Osteocyte (in vitro differentiated cells): ENCODE measurements at regions not wholly inside any gene's neighbourhood (a gene's known extent, or its start where the extent isn't known, plus 50 kb on each side); places are given as distances from the start of the nearest gene placed in this dataset.

Experiments used
- DNase-seq: peaks from one replicate; pipeline ENCODE4 v3.0.0; 2021; ENCODE audit warnings: mixed read lengths; ENCODE audit not compliant: unreplicated experiment; ENCODE audit errors: extremely low spot score
- H3K27ac Mint-ChIP-seq: one replicate; pipeline ENCODE4 v1.8.0; 2021; ENCODE audit warnings: mild to moderate bottlenecking, mixed read lengths; ENCODE audit not compliant: unreplicated experiment
- H3K27me3 Mint-ChIP-seq: one replicate; pipeline ENCODE4 v1.8.0; 2021; ENCODE audit warnings: mixed read lengths; ENCODE audit not compliant: unreplicated experiment
- H3K36me3 Mint-ChIP-seq: one replicate; pipeline ENCODE4 v1.8.0; 2021; ENCODE audit warnings: mixed read lengths; ENCODE audit not compliant: unreplicated experiment
- H3K4me1 Mint-ChIP-seq: one replicate; pipeline ENCODE4 v1.8.0; 2021; ENCODE audit warnings: mixed read lengths; ENCODE audit not compliant: unreplicated experiment
- H3K4me3 Mint-ChIP-seq: one replicate; pipeline ENCODE4 v1.8.0; 2021; ENCODE audit warnings: mild to moderate bottlenecking, moderate library complexity, mixed read lengths; ENCODE audit not compliant: unreplicated experiment
- H3K9me3 Mint-ChIP-seq: one replicate; pipeline ENCODE4 v1.8.0; 2021; ENCODE audit warnings: mixed read lengths; ENCODE audit not compliant: unreplicated experiment
- TF ChIP-seq, protein P1 (sequence below): fragments of 200-600 bp; sonication (generic); IDR thresholded peaks from 2 replicates; pipeline ENCODE4 v1.5.0; 2021; ENCODE audit warnings: antibody characterized with exemption, mild to moderate bottlenecking, moderate library complexity

DNA sequence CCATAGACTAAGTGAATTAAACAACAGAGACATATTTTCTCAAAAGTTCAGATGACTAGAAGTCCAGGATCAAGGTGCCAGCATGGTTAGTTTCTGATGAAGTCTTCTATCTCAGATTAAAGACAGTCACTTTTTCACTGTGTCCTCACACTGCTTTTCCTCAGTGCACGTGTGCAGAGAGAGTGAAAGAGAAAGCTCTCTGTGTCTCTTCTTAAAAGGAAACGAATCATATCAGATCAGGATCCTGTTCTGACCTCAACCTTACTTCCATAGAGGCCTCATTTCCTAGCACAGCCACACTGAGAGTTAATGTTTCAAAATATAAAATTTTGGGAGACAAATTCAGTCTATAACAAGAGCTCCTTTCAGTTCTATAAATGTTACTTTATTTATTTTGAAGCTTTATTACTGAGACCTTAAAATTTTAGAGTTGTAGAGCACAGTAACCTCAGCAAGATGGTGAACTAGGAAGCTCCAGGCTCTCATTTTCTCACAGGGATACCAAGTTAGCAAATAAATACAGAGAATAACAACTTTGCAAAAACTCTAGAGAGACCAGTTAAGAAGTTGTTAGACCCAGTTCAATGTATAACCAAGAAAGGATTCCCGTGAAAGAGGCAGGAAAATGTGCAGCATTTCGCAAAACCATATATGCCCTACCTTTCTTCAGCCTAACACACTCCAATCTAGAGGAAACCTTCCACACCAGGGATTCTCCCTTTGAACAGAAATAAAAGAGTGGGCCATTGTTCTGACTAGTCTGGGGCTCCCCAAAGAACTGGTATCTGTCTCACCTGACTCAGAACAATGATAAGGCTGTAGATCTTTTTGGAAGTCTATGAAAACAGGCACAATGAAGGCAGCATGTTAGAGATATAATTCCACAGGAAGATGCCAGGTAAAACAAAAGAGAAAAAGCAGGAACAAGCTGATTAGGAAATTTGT lies 372.2 kb downstream of the MRPL39 start:
- Mint-ChIP-seq H3K4me1 (no peaks in the 10 kb centered on the region), H3K9me3 (peaks cover 35% of the 10 kb centered on the region), H3K27ac (no peak overlapping the region), H3K27me3 (peaks cover 3% of the 10 kb centered on the region), H3K4me3 (no peak overlapping the region), H3K36me3 (peaks cover 2% of the 10 kb centered on the region)
- no peak for DNase-seq
- TF ChIP-seq, protein P1, sequence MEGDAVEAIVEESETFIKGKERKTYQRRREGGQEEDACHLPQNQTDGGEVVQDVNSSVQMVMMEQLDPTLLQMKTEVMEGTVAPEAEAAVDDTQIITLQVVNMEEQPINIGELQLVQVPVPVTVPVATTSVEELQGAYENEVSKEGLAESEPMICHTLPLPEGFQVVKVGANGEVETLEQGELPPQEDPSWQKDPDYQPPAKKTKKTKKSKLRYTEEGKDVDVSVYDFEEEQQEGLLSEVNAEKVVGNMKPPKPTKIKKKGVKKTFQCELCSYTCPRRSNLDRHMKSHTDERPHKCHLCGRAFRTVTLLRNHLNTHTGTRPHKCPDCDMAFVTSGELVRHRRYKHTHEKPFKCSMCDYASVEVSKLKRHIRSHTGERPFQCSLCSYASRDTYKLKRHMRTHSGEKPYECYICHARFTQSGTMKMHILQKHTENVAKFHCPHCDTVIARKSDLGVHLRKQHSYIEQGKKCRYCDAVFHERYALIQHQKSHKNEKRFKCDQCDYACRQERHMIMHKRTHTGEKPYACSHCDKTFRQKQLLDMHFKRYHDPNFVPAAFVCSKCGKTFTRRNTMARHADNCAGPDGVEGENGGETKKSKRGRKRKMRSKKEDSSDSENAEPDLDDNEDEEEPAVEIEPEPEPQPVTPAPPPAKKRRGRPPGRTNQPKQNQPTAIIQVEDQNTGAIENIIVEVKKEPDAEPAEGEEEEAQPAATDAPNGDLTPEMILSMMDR, result no peak

DNA sequence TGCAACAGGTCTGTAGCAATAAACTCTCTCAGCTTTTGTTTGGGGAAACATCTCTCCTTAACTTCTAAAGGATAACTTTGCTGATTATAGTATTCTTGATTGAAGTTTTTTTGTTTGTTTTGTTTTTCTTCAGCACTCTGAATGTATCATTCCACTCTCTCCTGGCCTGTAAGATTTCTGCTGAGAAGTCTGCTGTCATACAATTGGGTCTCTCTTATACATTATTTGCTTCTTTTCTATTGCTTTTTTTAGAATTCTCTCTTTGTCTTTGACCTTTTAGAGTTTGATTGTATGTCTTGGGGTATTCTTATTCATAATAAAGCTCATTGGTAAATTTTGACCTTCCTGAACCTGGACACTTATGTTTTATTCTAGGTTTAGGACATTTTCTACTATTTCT lies 386.3 kb downstream of the MRPL39 start:
- peaks cover 5% of the 10 kb centered on the region for H3K36me3 Mint-ChIP-seq
- TF ChIP-seq, protein P1, result no peak
- DNase-seq, result no peak
- H3K4me3 Mint-ChIP-seq, result no peak overlapping the region
- peaks cover 35% of the 10 kb centered on the region for H3K9me3 Mint-ChIP-seq
- no peaks in the 10 kb centered on the region for H3K4me1 Mint-ChIP-seq
- no peak overlapping the region for H3K27ac Mint-ChIP-seq
- no peaks in the 10 kb centered on the region for H3K27me3 Mint-ChIP-seq

DNA sequence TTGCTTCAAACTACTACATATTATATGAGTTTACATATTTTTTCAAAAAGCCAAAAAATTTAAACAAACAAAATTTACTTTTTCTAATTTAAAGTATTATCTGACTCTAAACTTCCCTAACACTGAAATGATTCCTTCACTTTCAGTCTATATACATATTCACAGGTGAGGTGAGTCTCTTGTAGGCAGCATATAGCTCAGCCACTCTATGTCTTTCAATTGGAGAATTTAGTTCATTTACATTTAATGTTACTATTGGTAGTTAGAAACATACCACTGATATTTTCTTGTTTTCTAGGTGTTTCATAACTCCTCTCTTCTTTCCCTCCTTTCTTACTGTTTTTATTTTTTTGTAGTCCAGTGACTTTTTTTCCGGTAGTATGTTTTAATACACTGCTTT lies 387.1 kb downstream of the MRPL39 start:
- Mint-ChIP-seq H3K27me3 (no peaks in the 10 kb centered on the region), H3K27ac (no peak overlapping the region), H3K4me3 (no peak overlapping the region), H3K4me1 (no peaks in the 10 kb centered on the region), H3K9me3 (peaks cover 35% of the 10 kb centered on the region), H3K36me3 (peaks cover 5% of the 10 kb centered on the region)
- no peak for DNase-seq
- TF ChIP-seq, protein P1, result no peak

DNA sequence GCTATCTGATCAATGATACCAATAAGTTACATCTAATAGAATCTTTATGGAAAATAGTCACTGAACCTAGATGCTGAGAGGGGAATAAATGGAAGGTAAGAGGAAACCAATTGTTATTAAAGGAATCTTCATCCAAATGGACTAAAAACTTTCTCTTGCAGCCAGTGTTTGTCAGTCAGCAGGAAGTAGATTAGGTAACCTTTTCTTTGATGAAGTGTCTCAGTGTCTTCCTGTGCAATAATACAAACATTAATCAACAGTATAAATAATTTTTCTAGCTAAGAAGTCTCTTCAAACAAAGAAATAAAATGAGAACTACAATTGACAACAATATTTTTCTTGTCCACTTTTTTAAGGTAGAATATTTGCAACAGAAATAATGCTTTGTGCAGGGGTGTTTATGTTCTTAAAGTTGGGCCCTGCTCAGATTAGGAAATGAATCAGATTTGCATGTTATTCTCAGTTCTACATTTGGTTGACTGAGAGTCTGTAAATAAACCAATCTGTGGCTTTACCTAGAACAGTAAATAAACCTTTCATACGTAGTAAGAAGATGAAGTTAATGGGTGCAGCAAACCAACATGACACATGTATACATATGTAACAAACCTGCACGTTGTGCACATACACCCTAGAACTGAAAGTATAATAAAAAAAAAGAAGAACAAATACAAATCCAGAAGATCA lies 391.4 kb downstream of the MRPL39 start:
- no peaks in the 10 kb centered on the region for H3K4me1 Mint-ChIP-seq
- TF ChIP-seq, protein P1, result no peak
- no peak for DNase-seq
- H3K36me3 Mint-ChIP-seq, result no peaks in the 10 kb centered on the region
- H3K27me3 Mint-ChIP-seq, result no peaks in the 10 kb centered on the region
- peaks cover 11% of the 10 kb centered on the region for H3K9me3 Mint-ChIP-seq
- H3K4me3 Mint-ChIP-seq, result no peak overlapping the region
- no peak overlapping the region for H3K27ac Mint-ChIP-seq

DNA sequence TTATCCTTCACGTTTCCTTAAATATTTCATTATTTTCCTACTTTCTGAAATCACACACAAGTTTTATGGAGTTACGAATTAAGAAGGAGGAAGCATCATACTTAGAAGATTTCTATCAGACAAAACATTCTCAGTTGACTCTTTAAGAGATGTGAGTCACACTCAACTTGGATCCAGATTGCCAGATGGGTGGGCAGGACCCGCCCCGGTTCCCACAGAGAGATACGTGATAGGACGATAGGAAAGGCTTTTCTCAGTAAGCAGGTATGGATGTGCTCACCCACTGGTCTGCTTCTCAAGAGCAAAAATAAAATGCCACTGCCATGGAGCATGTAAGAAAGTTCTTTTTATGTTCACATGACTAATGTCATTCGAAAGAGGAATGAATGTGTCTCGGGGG lies 392.6 kb downstream of the MRPL39 start:
- no peak overlapping the region for H3K27ac Mint-ChIP-seq
- DNase-seq, result no peak
- no peak overlapping the region for H3K4me3 Mint-ChIP-seq
- H3K9me3 Mint-ChIP-seq, result peaks cover 2% of the 10 kb centered on the region
- no peaks in the 10 kb centered on the region for H3K27me3 Mint-ChIP-seq
- no peaks in the 10 kb centered on the region for H3K4me1 Mint-ChIP-seq
- TF ChIP-seq, protein P1, result no peak
- H3K36me3 Mint-ChIP-seq, result no peaks in the 10 kb centered on the region
